ENCODE measurements at regions not wholly inside any gene's neighbourhood (a gene's known extent, or its start where the extent isn't known, plus 50 kb on each side); places are given as distances from the start of the nearest gene placed in this dataset.

- DNase-seq (ENCODE audit: low read depth), result peak; percentile 72
- TF ChIP-seq CTCF (IDR thresholded peaks at IDR 0.05; ENCODE audit: low read length, missing control alignments), result no peak
- no peak overlapping the region for H3K4me3 ChIP-seq (replicated peaks; ENCODE audit: low read depth, low read length)
These were observed 103.5 kb upstream of the CELF2 start for GRCh38 chr10:10914144-10914543.

GRCh38 chr10:10915215-10915614, 102.5 kb upstream of the CELF2 start:
- DNase-seq (ENCODE audit: low read depth), result no peak
- TF ChIP-seq CTCF (IDR thresholded peaks at IDR 0.05; ENCODE audit: low read length, missing control alignments), result no peak

GRCh38 chr10:10917031-10917430, 100.6 kb upstream of the CELF2 start:
- no peak for TF ChIP-seq CTCF (IDR thresholded peaks at IDR 0.05; ENCODE audit: low read length, missing control alignments)
- no peak overlapping the region for H3K4me3 ChIP-seq (replicated peaks; ENCODE audit: low read depth, low read length)
- no peak for DNase-seq (ENCODE audit: low read depth)

More at GRCh38 chr10:10915215-10915614, 102.5 kb upstream of the CELF2 start:
- no peak overlapping the region for H3K4me3 ChIP-seq (replicated peaks; ENCODE audit: low read depth, low read length)

- no peak for TF ChIP-seq CTCF (IDR thresholded peaks at IDR 0.05; ENCODE audit: low read length, missing control alignments)
- DNase-seq (ENCODE audit: low read depth), result no peak
- H3K4me3 ChIP-seq (replicated peaks; ENCODE audit: low read depth, low read length), result no peak overlapping the region
These were observed 97.7 kb upstream of the CELF2 start for GRCh38 chr10:10919976-10920375.

GRCh38 chr10:10921826-10922461, 95.7 kb upstream of the CELF2 start:
- no peak overlapping the region for H3K4me3 ChIP-seq (replicated peaks; ENCODE audit: low read depth, low read length)
- no peak for TF ChIP-seq CTCF (IDR thresholded peaks at IDR 0.05; ENCODE audit: low read length, missing control alignments)
- DNase-seq (ENCODE audit: low read depth), result no peak

GRCh38 chr10:10923029-10923651, 94.5 kb upstream of the CELF2 start:
- no peak overlapping the region for H3K4me3 ChIP-seq (replicated peaks; ENCODE audit: low read depth, low read length)
- no peak for TF ChIP-seq CTCF (IDR thresholded peaks at IDR 0.05; ENCODE audit: low read length, missing control alignments)
- DNase-seq (ENCODE audit: low read depth), result no peak

GRCh38 chr10:10925667-10926066, 92.0 kb upstream of the CELF2 start:
- TF ChIP-seq CTCF (IDR thresholded peaks at IDR 0.05; ENCODE audit: low read length, missing control alignments), result no peak
- DNase-seq (ENCODE audit: low read depth), result no peak

More at GRCh38 chr10:10925667-10926066, 92.0 kb upstream of the CELF2 start:
- H3K4me3 ChIP-seq (replicated peaks; ENCODE audit: low read depth, low read length), result no peak overlapping the region
